NB4 (cell line): ENCODE measurements at regions not wholly inside any gene's neighbourhood (a gene's known extent, or its start where the extent isn't known, plus 50 kb on each side); places are given as distances from the start of the nearest gene placed in this dataset.

Experiments used
- DNase-seq: peaks from one replicate; pipeline ENCODE4 v3.0.0; 2010; ENCODE audit warnings: low read depth
- H3K4me3 ChIP-seq: one replicate; pipeline ENCODE4 v1.5.1; 2011; ENCODE audit warnings: mild to moderate bottlenecking, low read depth, low read length, moderate library complexity
- CTCF ChIP-seq: IDR thresholded peaks from one replicate; pipeline ENCODE4 v1.5.1; 2012; ENCODE audit warnings: low read depth, low read length
- MAX ChIP-seq: IDR thresholded peaks from 2 replicates; pipeline ENCODE4 v1.6.1; 2011; ENCODE audit warnings: low read depth, low read length
- MYC ChIP-seq: IDR thresholded peaks from 2 replicates; pipeline ENCODE4 v1.6.1; 2011; ENCODE audit warnings: low read depth, low read length
- POLR2A ChIP-seq: IDR thresholded peaks from 2 replicates; pipeline ENCODE4 v1.6.1; 2011; ENCODE audit warnings: mild to moderate bottlenecking; ENCODE audit not compliant: insufficient read length; ENCODE audit errors: extremely low read depth

DNA sequence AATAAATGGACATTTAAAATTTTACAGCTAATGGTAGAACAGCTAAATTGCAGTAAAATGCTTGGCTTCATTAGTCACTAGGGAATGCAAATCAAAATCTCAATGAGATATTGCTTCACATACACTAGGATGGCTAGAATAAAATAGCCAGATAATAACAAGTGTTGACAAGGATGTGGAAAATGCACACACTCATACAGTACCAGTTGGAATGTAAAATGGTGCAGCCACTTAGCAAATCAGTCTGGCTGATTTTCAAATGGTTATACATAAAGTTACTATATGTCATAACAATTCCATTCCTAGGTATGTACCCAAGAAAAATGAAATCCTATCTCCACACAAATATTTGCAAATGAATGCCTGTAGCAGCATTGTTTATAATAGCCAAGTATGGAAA, 452.1 kb downstream of the HDGFL1 start:
- no peak overlapping the region for H3K4me3 ChIP-seq
- TF ChIP-seq CTCF (no peak), MAX (no peak), POLR2A (no peak), MYC (no peak)
- no peak for DNase-seq

DNA sequence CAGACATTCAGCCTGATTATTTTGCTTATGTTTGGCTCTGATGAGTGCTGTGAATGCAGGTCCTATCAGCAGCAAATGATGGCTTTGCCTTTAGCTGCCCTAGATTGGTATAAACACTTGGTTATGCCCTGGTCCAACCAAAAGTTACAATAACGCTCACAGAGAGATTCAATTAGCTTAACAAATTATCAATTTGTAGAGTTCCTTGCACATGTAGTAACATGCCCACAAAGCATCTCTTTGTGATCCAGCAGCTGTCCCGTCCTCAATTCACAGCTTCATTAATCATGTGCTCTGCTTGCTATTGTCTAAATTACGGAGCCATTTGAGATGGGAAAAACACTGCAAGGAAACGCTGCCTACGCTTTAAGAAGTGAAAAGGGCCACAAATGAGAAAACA, 457.9 kb downstream of the HDGFL1 start:
- DNase-seq, result no peak
- TF ChIP-seq MYC, result no peak
- TF ChIP-seq MAX, result no peak
- no peak for TF ChIP-seq POLR2A
- no peak for TF ChIP-seq CTCF
- H3K4me3 ChIP-seq, result no peak overlapping the region

- TF ChIP-seq POLR2A (no peak), CTCF (no peak)
- no peak for DNase-seq
- H3K4me3 ChIP-seq, result no peak overlapping the region
Measured at GRCh38 chr6:23031986-23032385, 462.6 kb downstream of the HDGFL1 start.

DNA sequence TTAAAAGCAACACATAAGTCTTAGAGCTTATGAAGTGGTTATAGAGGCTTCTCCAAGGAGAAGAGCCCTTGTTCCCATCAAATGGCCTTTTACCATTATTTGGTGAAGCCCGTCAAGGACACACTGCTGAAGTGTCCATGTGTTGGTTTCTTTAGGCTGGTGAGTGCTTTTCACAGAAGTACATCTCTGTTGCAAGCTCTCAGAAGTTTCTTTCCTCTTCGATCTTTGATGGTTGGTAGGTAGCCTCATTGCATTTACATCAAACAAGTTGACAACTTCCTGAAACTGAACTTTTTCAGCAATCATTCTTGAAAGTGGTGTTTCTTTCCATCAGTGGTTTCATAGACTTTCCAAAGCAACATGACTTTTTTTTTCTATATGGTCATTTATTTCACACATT, 465.6 kb downstream of the HDGFL1 start:
- DNase-seq, result no peak
- H3K4me3 ChIP-seq, result no peak overlapping the region
- TF ChIP-seq MYC (no peak), MAX (no peak), CTCF (no peak), POLR2A (no peak)

DNA sequence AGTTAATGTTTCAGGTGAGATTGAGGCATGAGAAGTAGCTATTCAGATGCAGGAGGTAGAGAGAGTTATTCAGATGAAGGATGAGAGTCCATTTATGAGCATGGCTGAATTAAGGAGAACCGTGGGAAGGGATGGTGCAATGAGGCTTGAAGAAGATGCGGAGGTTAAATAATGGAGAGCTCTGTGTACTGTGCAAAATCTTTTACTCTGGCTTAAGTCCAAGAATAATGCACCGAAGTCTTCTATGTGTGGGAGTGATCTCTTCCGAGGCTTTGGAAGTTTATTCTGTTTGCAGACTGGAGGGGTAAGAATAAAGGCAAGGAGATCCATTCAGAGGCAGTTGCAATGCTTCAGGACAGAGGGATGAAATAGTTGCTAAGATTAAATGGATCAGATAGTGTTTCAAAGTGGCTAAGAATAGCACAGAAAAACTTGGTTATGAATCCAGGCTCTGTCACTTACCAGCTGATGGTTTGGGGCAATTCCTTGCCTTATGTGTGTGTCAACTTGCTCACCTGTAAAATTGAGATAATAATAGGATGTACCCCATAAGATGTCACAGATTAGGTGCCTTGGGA, 467.1 kb downstream of the HDGFL1 start:
- H3K4me3 ChIP-seq, result no peak overlapping the region
- TF ChIP-seq POLR2A (no peak), CTCF (no peak), MAX (no peak), MYC (no peak)
- DNase-seq, result no peak

- TF ChIP-seq MAX (no peak), CTCF (no peak), POLR2A (no peak), MYC (no peak)
- H3K4me3 ChIP-seq, result no peak overlapping the region
- DNase-seq, result no peak
Measured at GRCh38 chr6:23040899-23041298, 471.5 kb downstream of the HDGFL1 start.
